ENCODE measurements at regions not wholly inside any gene's neighbourhood (a gene's known extent, or its start where the extent isn't known, plus 50 kb on each side); places are given as distances from the start of the nearest gene placed in this dataset.

- TF ChIP-seq CTCF (IDR thresholded peaks at IDR 0.05) (no peak), POLR2A (IDR thresholded peaks at IDR 0.05) (no peak)
Observed at GRCh38 chr2:503288-503999, 173.8 kb downstream of the TMEM18 start.
